Endothelial cell of umbilical vein (primary cell): ENCODE measurements at regions not wholly inside any gene's neighbourhood (a gene's known extent, or its start where the extent isn't known, plus 50 kb on each side); places are given as distances from the start of the nearest gene placed in this dataset.

Source experiments
- BruUV-seq: library from RNA; stranded (reverse); fragments of 400-500 nt; replicated peaks from 2 replicates; lab custom pipeline; 2021; lab: Mats Ljungman, UMichigan
- CTCF ChIA-PET: fragments of 300-600, 350-600 bp; sonication (Branson Sonifier 250); formaldehyde crosslinking; loops from one replicate; lab custom pipeline; 2021; ENCODE audit warnings: antibody characterized with exemption, inconsistent platforms; lab: Charles Lee
- POLR2A ChIA-PET: fragments of 300-600, 350-600 bp; sonication (Branson Sonifier 250); formaldehyde crosslinking; loops from one replicate; lab custom pipeline; 2021; ENCODE audit warnings: antibody characterized with exemption, inconsistent platforms; lab: Charles Lee
- DNase-seq: peaks from one replicate; pipeline ENCODE4 v3.0.0-alpha.2; 2011; ENCODE audit warnings: low read depth, low spot score
- FAIRE-seq: peaks from 2 replicates; lab custom pipeline; 2011; peaks lifted over from hg19 to GRCh38; lab: Jason Lieb, UNC
- H2AFZ ChIP-seq: 2 replicates; pipeline ENCODE4 v1.6.0; 2012; ENCODE audit warnings: low read depth, low read length, control low read depth, inconsistent platforms
- H3K27ac ChIP-seq: 2 replicates; pipeline ENCODE4 v1.5.1; 2011; ENCODE audit warnings: low read depth, mild to moderate bottlenecking, control low read depth, low read length, moderate library complexity; ENCODE audit not compliant: insufficient read depth
- H3K27me3 ChIP-seq, 2 experiments: 2 replicates each; pipeline versions ENCODE4 v1.6.0 to v1.6.1; 2011; ENCODE audit warnings: low read length in 2 of 2, mixed read lengths in 1 of 2; ENCODE audit not compliant: control insufficient read depth in 2 of 2, insufficient read depth in 2 of 2
- H3K36me3 ChIP-seq, 2 experiments: 2 replicates in 1 of 2; 3 replicates in 1 of 2; pipeline ENCODE4 v1.5.1; 2011; ENCODE audit warnings: low read length in 2 of 2, mild to moderate bottlenecking in 1 of 2, moderate library complexity in 1 of 2; ENCODE audit not compliant: control insufficient read depth in 2 of 2, insufficient read depth in 2 of 2; ENCODE audit errors: extremely low read depth in 1 of 2
- H3K4me1 ChIP-seq: 3 replicates; pipeline ENCODE4 v1.5.1; 2011; ENCODE audit warnings: mild to moderate bottlenecking, low read length; ENCODE audit not compliant: control insufficient read depth, insufficient read depth; ENCODE audit errors: extremely low read depth
- H3K4me2 ChIP-seq: 2 replicates; pipeline ENCODE4 v1.6.1; 2011; ENCODE audit warnings: low read length, control low read depth, mixed read lengths; ENCODE audit not compliant: insufficient read depth
- H3K4me3 ChIP-seq, 3 experiments: fragments of 200-600 bp in 1 of 3; sonication (generic), shearing (Covaris generic) in 1 of 3; replicated peaks in 1 of 3; 2 replicates each; pipeline ENCODE4 v1.5.1; 2011 to 2016; ENCODE audit warnings: control low read depth in 3 of 3, low read length in 3 of 3, mild to moderate bottlenecking in 2 of 3, inconsistent platforms in 1 of 3, low read depth in 1 of 3, moderate library complexity in 1 of 3; ENCODE audit not compliant: insufficient read depth in 1 of 3
- H3K79me2 ChIP-seq: 2 replicates; pipeline ENCODE4 v1.6.0; 2012; ENCODE audit warnings: low read length, inconsistent platforms; ENCODE audit not compliant: control insufficient read depth, insufficient read depth
- H3K9ac ChIP-seq: replicated peaks from 2 replicates; pipeline ENCODE3; 2011; ENCODE audit warnings: low read length, control low read depth; ENCODE audit not compliant: insufficient read depth; ENCODE audit errors: extremely low read depth
- H3K9me1 ChIP-seq: replicated peaks from 3 replicates; pipeline ENCODE4 v1.6.0; 2011; ENCODE audit warnings: mild to moderate bottlenecking, low read length; ENCODE audit not compliant: control insufficient read depth, insufficient read depth; ENCODE audit errors: extremely low read depth
- H3K9me3 ChIP-seq: replicated peaks from 2 replicates; pipeline ENCODE4 v1.5.1; 2012; ENCODE audit warnings: low read length, inconsistent platforms; ENCODE audit not compliant: control insufficient read depth, insufficient read depth
- H4K20me1 ChIP-seq: replicated peaks from 2 replicates; pipeline ENCODE3; 2011; ENCODE audit warnings: mild to moderate bottlenecking, low read length; ENCODE audit not compliant: control insufficient read depth, insufficient read depth; ENCODE audit errors: extremely low read depth
- EZH2 ChIP-seq: IDR thresholded peaks from 2 replicates; pipeline ENCODE4 v1.6.1; 2012; ENCODE audit warnings: borderline replicate concordance, low read depth, mild to moderate bottlenecking, moderate library complexity, low read length, inconsistent platforms; ENCODE audit not compliant: severe bottlenecking
- FOS ChIP-seq: IDR thresholded peaks from 2 replicates; pipeline ENCODE4 v1.6.1; 2011; ENCODE audit warnings: mild to moderate bottlenecking, low read length, moderate library complexity, borderline replicate concordance; ENCODE audit not compliant: insufficient read depth
- GATA2 ChIP-seq: IDR thresholded peaks from 2 replicates; pipeline ENCODE4 v1.7.0; 2011; ENCODE audit warnings: low read depth, mild to moderate bottlenecking, moderate library complexity, mixed read lengths, low read length; ENCODE audit not compliant: insufficient read length, insufficient read depth
- JUN ChIP-seq: IDR thresholded peaks from 2 replicates; pipeline ENCODE4 v1.6.1; 2011; ENCODE audit warnings: borderline replicate concordance, low read depth; ENCODE audit not compliant: insufficient read length, insufficient read depth
- MAX ChIP-seq: IDR thresholded peaks from 2 replicates; pipeline ENCODE4 v1.6.1; 2011; ENCODE audit not compliant: insufficient read depth, insufficient read length
- MYC ChIP-seq: IDR thresholded peaks from one replicate; pipeline ENCODE4 v1.6.1; 2011; ENCODE audit warnings: mild to moderate bottlenecking, low read depth, low read length
- POLR2A ChIP-seq: IDR thresholded peaks from 2 replicates; pipeline ENCODE4 v1.6.1; 2012; ENCODE audit warnings: low read depth, mild to moderate bottlenecking, control low read depth, low read length
- POLR2AphosphoS5 ChIP-seq: IDR thresholded peaks from 2 replicates; pipeline ENCODE4 v1.6.1; 2012; ENCODE audit warnings: low read depth, mild to moderate bottlenecking, control low read depth, low read length, moderate library complexity; ENCODE audit not compliant: insufficient read depth
- dilution Hi-C: fragments of 300-500 bp; cut with MboI; formaldehyde crosslinking; loops from one replicate; pipeline ENCODE4 v1.15.0; 2019; ENCODE audit warnings: low sequenced_read_pairs; ENCODE audit not compliant: extremely low pct_ligation_motif_present
- intact Hi-C: fragments of 100-400 bp; cut with micrococcal nuclease; formaldehyde crosslinking; loops from one replicate; pipeline ENCODE4 v1.10.0; 2022
- TF ChIP-seq, protein P1 (sequence below), 2 donors: IDR thresholded peaks; 1 replicate in 1 of 2; 2 replicates in 1 of 2; pipeline ENCODE4 v1.5.1; 2011; ENCODE audit warnings: low read length in 2 of 2, mild to moderate bottlenecking in 2 of 2, moderate library complexity in 2 of 2, control low read depth in 1 of 2, inconsistent platforms in 1 of 2, low read depth in 1 of 2; ENCODE audit not compliant: insufficient read depth in 1 of 2; ENCODE audit errors: extremely low read depth in 1 of 2

- intact Hi-C loops, result no loop called here
Measured at GRCh38 chr10:42949287-42949686, 127.6 kb upstream of the RET start.

More at GRCh38 chr10:42949287-42949686, 127.6 kb upstream of the RET start:
- ChIA-PET CTCF (no interaction called here), POLR2A (interaction anchor here (0.6 kb wide), 1 partner anchor 479 kb away, joined by 3 read pairs; no protein-coding TSS in a partner anchor)
- DNase-seq (no peak), FAIRE-seq (no peak)
- Histone ChIP-seq H2AFZ (no peak overlapping the region), H3K9me1 (no peaks in the 10 kb centered on the region), H3K9me3 (no peaks in the 10 kb centered on the region), H3K36me3 (no peaks in the 10 kb centered on the region), H3K4me1 (no peaks in the 10 kb centered on the region), H3K4me2 (no peak overlapping the region), H3K4me3 (no peak overlapping the region), H3K79me2 (no peaks in the 10 kb centered on the region), H3K9ac (no peak overlapping the region), H3K27ac (no peak overlapping the region), H3K27me3 (peaks cover 0 to 3% of the 10 kb centered on the region in 2 experiments), H4K20me1 (no peaks in the 10 kb centered on the region)
- TF ChIP-seq MAX (no peak), POLR2AphosphoS5 (no peak), MYC (no peak), POLR2A (no peak), EZH2 (no peak), FOS (no peak), GATA2 (no peak), JUN (no peak)
- TF ChIP-seq, protein P1, sequence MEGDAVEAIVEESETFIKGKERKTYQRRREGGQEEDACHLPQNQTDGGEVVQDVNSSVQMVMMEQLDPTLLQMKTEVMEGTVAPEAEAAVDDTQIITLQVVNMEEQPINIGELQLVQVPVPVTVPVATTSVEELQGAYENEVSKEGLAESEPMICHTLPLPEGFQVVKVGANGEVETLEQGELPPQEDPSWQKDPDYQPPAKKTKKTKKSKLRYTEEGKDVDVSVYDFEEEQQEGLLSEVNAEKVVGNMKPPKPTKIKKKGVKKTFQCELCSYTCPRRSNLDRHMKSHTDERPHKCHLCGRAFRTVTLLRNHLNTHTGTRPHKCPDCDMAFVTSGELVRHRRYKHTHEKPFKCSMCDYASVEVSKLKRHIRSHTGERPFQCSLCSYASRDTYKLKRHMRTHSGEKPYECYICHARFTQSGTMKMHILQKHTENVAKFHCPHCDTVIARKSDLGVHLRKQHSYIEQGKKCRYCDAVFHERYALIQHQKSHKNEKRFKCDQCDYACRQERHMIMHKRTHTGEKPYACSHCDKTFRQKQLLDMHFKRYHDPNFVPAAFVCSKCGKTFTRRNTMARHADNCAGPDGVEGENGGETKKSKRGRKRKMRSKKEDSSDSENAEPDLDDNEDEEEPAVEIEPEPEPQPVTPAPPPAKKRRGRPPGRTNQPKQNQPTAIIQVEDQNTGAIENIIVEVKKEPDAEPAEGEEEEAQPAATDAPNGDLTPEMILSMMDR (IDR thresholded peaks at IDR 0.05; ENCODE audit: extremely low read depth in 1 of 2, insufficient read depth in 1 of 2, low read depth in 1 of 2, low read length in 2 of 2), result no peak
- dilution Hi-C loops, result no loop called here
- BruUV-seq, result no TSS peak
